Keratinocyte (primary cell): ENCODE measurements at regions not wholly inside any gene's neighbourhood (a gene's known extent, or its start where the extent isn't known, plus 50 kb on each side); places are given as distances from the start of the nearest gene placed in this dataset.

Source experiments
- EZH2 ChIP-seq: IDR thresholded peaks from one replicate; pipeline ENCODE4 v1.6.1; 2012; ENCODE audit warnings: inconsistent platforms, mild to moderate bottlenecking, low read length, moderate library complexity
- TF ChIP-seq, protein P1 (sequence below), 3 experiments: IDR thresholded peaks in 1 of 3; conservative IDR thresholded peaks in 1 of 3; optimal IDR thresholded peaks in 1 of 3; 2 replicates in 2 of 3; 3 replicates in 1 of 3; pipeline versions ENCODE3 to v1.5.1; 2011; ENCODE audit warnings: low read length in 3 of 3, mild to moderate bottlenecking in 3 of 3, moderate library complexity in 2 of 3, control low read depth in 1 of 3, inconsistent platforms in 1 of 3; ENCODE audit not compliant: insufficient read depth in 2 of 3; ENCODE audit errors: extremely low read depth in 1 of 3

DNA sequence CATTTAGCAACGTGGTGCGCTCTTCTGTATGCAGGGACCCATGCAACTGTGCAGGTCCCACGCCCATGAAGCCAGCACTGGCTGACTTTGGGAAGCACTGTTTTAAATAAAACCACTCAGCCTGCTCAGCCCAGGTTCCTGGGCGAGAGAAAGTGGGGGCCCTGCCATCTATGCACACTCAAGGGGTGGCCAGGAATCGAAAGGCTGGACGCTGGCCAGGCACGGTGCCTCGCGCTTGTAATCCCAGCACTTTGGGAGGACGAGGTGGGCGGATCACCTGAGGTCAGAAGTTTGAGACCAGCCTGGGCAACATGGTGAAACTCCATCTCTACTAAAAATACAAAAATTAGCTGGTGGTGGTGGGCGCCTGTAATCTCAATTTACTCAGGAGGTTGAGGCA lies 179.9 kb upstream of the TBX3 start:
- TF ChIP-seq, protein P1, sequence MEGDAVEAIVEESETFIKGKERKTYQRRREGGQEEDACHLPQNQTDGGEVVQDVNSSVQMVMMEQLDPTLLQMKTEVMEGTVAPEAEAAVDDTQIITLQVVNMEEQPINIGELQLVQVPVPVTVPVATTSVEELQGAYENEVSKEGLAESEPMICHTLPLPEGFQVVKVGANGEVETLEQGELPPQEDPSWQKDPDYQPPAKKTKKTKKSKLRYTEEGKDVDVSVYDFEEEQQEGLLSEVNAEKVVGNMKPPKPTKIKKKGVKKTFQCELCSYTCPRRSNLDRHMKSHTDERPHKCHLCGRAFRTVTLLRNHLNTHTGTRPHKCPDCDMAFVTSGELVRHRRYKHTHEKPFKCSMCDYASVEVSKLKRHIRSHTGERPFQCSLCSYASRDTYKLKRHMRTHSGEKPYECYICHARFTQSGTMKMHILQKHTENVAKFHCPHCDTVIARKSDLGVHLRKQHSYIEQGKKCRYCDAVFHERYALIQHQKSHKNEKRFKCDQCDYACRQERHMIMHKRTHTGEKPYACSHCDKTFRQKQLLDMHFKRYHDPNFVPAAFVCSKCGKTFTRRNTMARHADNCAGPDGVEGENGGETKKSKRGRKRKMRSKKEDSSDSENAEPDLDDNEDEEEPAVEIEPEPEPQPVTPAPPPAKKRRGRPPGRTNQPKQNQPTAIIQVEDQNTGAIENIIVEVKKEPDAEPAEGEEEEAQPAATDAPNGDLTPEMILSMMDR (optimal IDR thresholded peaks at IDR 0.05 in 1 of 3, IDR thresholded peaks at IDR 0.05 in 1 of 3, conservative IDR thresholded peaks at IDR 0.05 in 1 of 3; ENCODE audit: extremely low read depth in 1 of 3, insufficient read depth in 2 of 3, low read length in 3 of 3) = no peak
- no peak for TF ChIP-seq EZH2
